Liver (tissue), 8 donors: ENCODE measurements at regions not wholly inside any gene's neighbourhood (a gene's known extent, or its start where the extent isn't known, plus 50 kb on each side); places are given as distances from the start of the nearest gene placed in this dataset.

Source experiments
- DNase-seq: peaks from one replicate; pipeline ENCODE4 v3.0.0-alpha.2; 2017; ENCODE audit warnings: low spot score
- H3K27ac ChIP-seq, 2 donors: one replicate each; pipeline ENCODE4 v1.7.0; 2013; ENCODE audit warnings: inconsistent platforms in 2 of 2, low read length in 2 of 2, control low read depth in 1 of 2, low read depth in 1 of 2, mild to moderate bottlenecking in 1 of 2
- H3K27me3 ChIP-seq, 4 donors: one replicate each; pipeline versions ENCODE4 v1.6.1 to v1.7.0; 2013; ENCODE audit warnings: low read length in 3 of 4, inconsistent platforms in 1 of 4, mild to moderate bottlenecking in 1 of 4, moderate library complexity in 1 of 4; ENCODE audit not compliant: control insufficient read depth in 4 of 4, insufficient read depth in 4 of 4
- H3K36me3 ChIP-seq, 4 donors: one replicate each; pipeline versions ENCODE4 v1.6.1 to v1.7.0; 2013; ENCODE audit warnings: low read length in 3 of 4, mild to moderate bottlenecking in 3 of 4, low read depth in 1 of 4, moderate library complexity in 1 of 4; ENCODE audit not compliant: control insufficient read depth in 4 of 4, insufficient read depth in 3 of 4
- H3K4me1 ChIP-seq, 4 donors: one replicate each; pipeline versions ENCODE4 v1.6.1 to v1.7.0; 2013; ENCODE audit warnings: low read length in 3 of 4, mild to moderate bottlenecking in 3 of 4, moderate library complexity in 1 of 4; ENCODE audit not compliant: control insufficient read depth in 4 of 4, insufficient read depth in 4 of 4
- H3K4me3 ChIP-seq, 3 donors: one replicate each; pipeline versions ENCODE4 v1.6.1 to v1.7.0; 2013; ENCODE audit warnings: low read length in 3 of 3, control low read depth in 1 of 3, low read depth in 1 of 3, mild to moderate bottlenecking in 1 of 3
- H3K9ac ChIP-seq, 2 donors: one replicate each; pipeline ENCODE4 v1.7.0; 2013; ENCODE audit warnings: low read length in 2 of 2, mild to moderate bottlenecking in 2 of 2, moderate library complexity in 2 of 2, control low read depth in 1 of 2, low read depth in 1 of 2
- H3K9me3 ChIP-seq, 4 donors: one replicate each; pipeline versions ENCODE4 v1.6.1 to v1.7.0; 2013; ENCODE audit warnings: low read length in 3 of 4; ENCODE audit not compliant: control insufficient read depth in 4 of 4
- CTCF ChIP-seq: fragments of 150-350 bp; IDR thresholded peaks from 2 replicates; pipeline ENCODE4 v1.5.1; 2017; ENCODE audit warnings: improper control_type of control experiment, low read depth, low read length; ENCODE audit not compliant: missing input control
- EGR1 ChIP-seq, 2 donors: IDR thresholded peaks; 2 replicates each; pipeline ENCODE4 v1.6.1; 2016 to 2018; ENCODE audit warnings: antibody characterized with exemption in 2 of 2, low read depth in 2 of 2
- FOXA2 ChIP-seq: IDR thresholded peaks from 2 replicates; pipeline ENCODE4 v1.6.1; 2016; ENCODE audit warnings: antibody characterized with exemption
- GABPA ChIP-seq, 2 donors: IDR thresholded peaks in 1 of 2; conservative IDR thresholded peaks in 1 of 2; 2 replicates each; pipeline ENCODE4 v1.6.1; 2016; ENCODE audit warnings: antibody characterized with exemption in 2 of 2, mild to moderate bottlenecking in 1 of 2, moderate library complexity in 1 of 2
- HNF4A ChIP-seq, 2 donors: conservative IDR thresholded peaks; 2 replicates each; pipeline ENCODE4 v1.6.1; 2016; ENCODE audit warnings: antibody characterized with exemption in 2 of 2, mild to moderate bottlenecking in 2 of 2
- HNF4G ChIP-seq: IDR thresholded peaks from 2 replicates; pipeline ENCODE4 v1.6.1; 2016; ENCODE audit warnings: antibody characterized with exemption
- JUND ChIP-seq, 2 donors: IDR thresholded peaks; 2 replicates each; pipeline ENCODE4 v1.6.1; 2016; ENCODE audit warnings: antibody characterized with exemption in 2 of 2
- MAX ChIP-seq: IDR thresholded peaks from 2 replicates; pipeline ENCODE4 v1.6.1; 2016; ENCODE audit warnings: antibody characterized with exemption
- NR2F2 ChIP-seq: IDR thresholded peaks from 2 replicates; pipeline ENCODE4 v1.6.1; 2016; ENCODE audit warnings: antibody characterized with exemption
- RAD21 ChIP-seq, 2 donors: IDR thresholded peaks; 2 replicates each; pipeline ENCODE4 v1.6.1; 2016; ENCODE audit warnings: antibody characterized with exemption in 2 of 2, mild to moderate bottlenecking in 2 of 2
- REST ChIP-seq: IDR thresholded peaks from 2 replicates; pipeline ENCODE4 v1.6.1; 2016; ENCODE audit warnings: antibody characterized with exemption, mild to moderate bottlenecking
- RXRA ChIP-seq, 2 donors: IDR thresholded peaks; 2 replicates each; pipeline ENCODE4 v1.6.1; 2017 to 2018; ENCODE audit warnings: antibody characterized with exemption in 2 of 2, mild to moderate bottlenecking in 1 of 2
- SP1 ChIP-seq: IDR thresholded peaks from 2 replicates; pipeline ENCODE4 v1.6.1; 2018; ENCODE audit warnings: antibody characterized with exemption, mild to moderate bottlenecking
- ZBTB33 ChIP-seq: IDR thresholded peaks from 2 replicates; pipeline ENCODE4 v1.6.1; 2016; ENCODE audit warnings: antibody characterized with exemption
- WGBS: extraction: QIAGEN DNeasy Blood & Tissue Kit; methylation state at CpG from one replicate; pipeline ENCODE4 v1.1.7; 2013; 5-methylcytosine and 5-hydroxymethylcytosine counted together
- donor health status: healthy.
- donor health status: healthy.
- donor health status: healthy.
- donor health status: healthy.
- donor health status: healthy.

- TF ChIP-seq JUND (IDR thresholded peaks at IDR 0.05) (no peak), NR2F2 (no peak), EGR1 (IDR thresholded peaks at IDR 0.05; ENCODE audit: low read depth in 2 of 2) (no peak), REST (no peak), ZBTB33 (no peak), CTCF (no peak), FOXA2 (no peak), RXRA (IDR thresholded peaks at IDR 0.05) (no peak), GABPA (IDR thresholded peaks at IDR 0.05 in 1 of 2, conservative IDR thresholded peaks at IDR 0.05 in 1 of 2) (no peak)
- no peaks in the 10 kb centered on the region for H3K36me3 ChIP-seq
- no peaks in the 10 kb centered on the region for H3K4me1 ChIP-seq
- no peaks in the 10 kb centered on the region for H3K9me3 ChIP-seq
- no peak for DNase-seq
- H3K27ac ChIP-seq: no peak overlapping the region
- H3K27me3 ChIP-seq: no peaks in the 10 kb centered on the region
- H3K9ac ChIP-seq: no peak overlapping the region
- H3K4me3 ChIP-seq: no peak overlapping the region
- WGBS: 46% methylated on average over 2 of the region's 2 CpGs
Observed at GRCh38 chr4:114458728-114459127, 139.9 kb upstream of the UGT8 start.

- Histone ChIP-seq H3K4me1 (no peaks in the 10 kb centered on the region), H3K4me3 (no peak overlapping the region), H3K27me3 (no peaks in the 10 kb centered on the region), H3K9ac (no peak overlapping the region), H3K9me3 (no peaks in the 10 kb centered on the region), H3K36me3 (no peaks in the 10 kb centered on the region), H3K27ac (no peak overlapping the region)
- no peak for DNase-seq
- no peak for TF ChIP-seq SP1
- TF ChIP-seq JUND (IDR thresholded peaks at IDR 0.05): no peak
- TF ChIP-seq GABPA (IDR thresholded peaks at IDR 0.05 in 1 of 2, conservative IDR thresholded peaks at IDR 0.05 in 1 of 2): no peak
- TF ChIP-seq RAD21 (IDR thresholded peaks at IDR 0.05): no peak
- no peak for TF ChIP-seq HNF4A (conservative IDR thresholded peaks at IDR 0.05)
- TF ChIP-seq FOXA2: no peak
- TF ChIP-seq MAX: no peak
- no peak for TF ChIP-seq ZBTB33
- TF ChIP-seq HNF4G: no peak
- no peak for TF ChIP-seq RXRA (IDR thresholded peaks at IDR 0.05)
- no peak for TF ChIP-seq CTCF
- 49% methylated on average over 7 of the region's 7 CpGs for WGBS
Observed at GRCh38 chr4:114464726-114465272, 133.8 kb upstream of the UGT8 start.
